Progenitor cell of endocrine pancreas (in vitro differentiated cells): ENCODE measurements at regions not wholly inside any gene's neighbourhood (a gene's known extent, or its start where the extent isn't known, plus 50 kb on each side); places are given as distances from the start of the nearest gene placed in this dataset.

ENCODE experiments used
- DNase-seq: peaks from one replicate; pipeline ENCODE4 v3.0.0; 2021; ENCODE audit warnings: low spot score; ENCODE audit not compliant: unreplicated experiment
- H3K27ac Mint-ChIP-seq: 2 replicates; pipeline ENCODE4 v1.8.0; 2021; ENCODE audit warnings: mild to moderate bottlenecking, moderate library complexity, mixed read lengths
- H3K27me3 Mint-ChIP-seq: 2 replicates; pipeline ENCODE4 v1.8.0; 2021; ENCODE audit warnings: mixed read lengths
- H3K36me3 Mint-ChIP-seq: 2 replicates; pipeline ENCODE4 v1.8.0; 2022; ENCODE audit warnings: mixed read lengths; ENCODE audit not compliant: insufficient read depth
- H3K4me1 Mint-ChIP-seq: 2 replicates; pipeline ENCODE4 v1.8.0; 2021; ENCODE audit warnings: low read depth, mixed read lengths
- H3K4me3 Mint-ChIP-seq: 2 replicates; pipeline ENCODE4 v1.8.0; 2021; ENCODE audit warnings: low read depth, mild to moderate bottlenecking, moderate library complexity, mixed read lengths
- H3K9me3 Mint-ChIP-seq: 2 replicates; pipeline ENCODE4 v1.8.0; 2021; ENCODE audit warnings: low read depth, mixed read lengths
- CTCF ChIP-seq: fragments of 200-600 bp; sonication (generic); IDR thresholded peaks from one replicate; pipeline ENCODE4 v1.5.0; 2021; ENCODE audit warnings: antibody characterized with exemption, mild to moderate bottlenecking; ENCODE audit not compliant: unreplicated experiment

- no peak for TF ChIP-seq CTCF
- no peaks in the 10 kb centered on the region for H3K4me1 Mint-ChIP-seq
- H3K27me3 Mint-ChIP-seq: no peaks in the 10 kb centered on the region
- H3K4me3 Mint-ChIP-seq: no peak overlapping the region
- no peak overlapping the region for H3K27ac Mint-ChIP-seq
- H3K9me3 Mint-ChIP-seq: peaks cover 43% of the 10 kb centered on the region
- peaks cover 1% of the 10 kb centered on the region for H3K36me3 Mint-ChIP-seq
- no peak for DNase-seq
Observed at GRCh38 chr7:136259074-136259473, 281.9 kb upstream of the MTPN start.

DNA sequence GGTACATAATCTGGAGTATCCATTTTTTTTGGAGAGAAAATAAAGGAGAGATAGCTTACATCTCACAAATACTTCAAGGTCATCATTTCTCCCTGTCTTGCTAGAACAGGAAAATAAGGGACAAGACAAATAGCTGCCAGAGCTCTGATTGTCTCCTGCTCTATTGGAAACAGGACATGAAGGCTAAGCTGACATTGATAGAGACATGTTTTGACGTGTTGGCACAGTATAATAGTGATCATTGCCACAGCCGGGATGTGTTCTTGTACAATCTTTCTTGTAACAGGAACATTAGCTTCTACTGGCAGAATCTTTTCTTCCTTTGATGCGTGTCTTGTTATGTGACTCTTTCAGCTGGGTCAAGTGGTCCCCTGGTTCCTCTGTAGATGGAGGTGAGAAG, 279.3 kb upstream of the MTPN start:
- DNase-seq: no peak
- TF ChIP-seq CTCF: no peak
- Mint-ChIP-seq H3K27me3 (no peaks in the 10 kb centered on the region), H3K4me1 (no peaks in the 10 kb centered on the region), H3K27ac (no peak overlapping the region), H3K9me3 (peaks cover 27% of the 10 kb centered on the region), H3K4me3 (no peak overlapping the region), H3K36me3 (peaks cover 1% of the 10 kb centered on the region)

DNA sequence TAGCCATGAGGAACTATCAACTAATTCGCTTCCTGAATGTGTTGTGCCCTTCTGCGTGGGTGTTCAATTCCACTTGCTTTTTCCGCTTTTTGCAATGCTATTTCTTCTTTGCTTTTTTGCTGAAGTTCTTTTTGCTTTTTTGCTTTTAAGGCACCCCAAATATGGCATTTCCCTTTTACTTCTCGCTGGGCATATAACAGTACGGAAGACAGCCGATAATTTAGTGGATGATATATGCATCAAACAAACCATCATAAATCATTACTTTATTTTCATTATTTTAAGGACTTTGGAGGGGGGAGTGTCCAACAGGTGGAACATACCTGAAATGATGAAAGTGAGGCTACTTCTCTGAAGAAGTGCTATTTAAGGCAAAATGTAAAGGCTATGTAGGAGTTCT, 277.0 kb upstream of the MTPN start:
- no peaks in the 10 kb centered on the region for H3K27me3 Mint-ChIP-seq
- no peak for DNase-seq
- peaks cover 9% of the 10 kb centered on the region for H3K9me3 Mint-ChIP-seq
- H3K4me3 Mint-ChIP-seq: no peak overlapping the region
- no peak for TF ChIP-seq CTCF
- no peaks in the 10 kb centered on the region for H3K36me3 Mint-ChIP-seq
- H3K4me1 Mint-ChIP-seq: no peaks in the 10 kb centered on the region
- no peak overlapping the region for H3K27ac Mint-ChIP-seq

- Mint-ChIP-seq H3K27ac (no peak overlapping the region), H3K4me3 (no peak overlapping the region), H3K27me3 (no peaks in the 10 kb centered on the region), H3K9me3 (peaks cover 7% of the 10 kb centered on the region), H3K36me3 (no peaks in the 10 kb centered on the region), H3K4me1 (peaks cover 9% of the 10 kb centered on the region)
- TF ChIP-seq CTCF: no peak
- DNase-seq: no peak
Observed at GRCh38 chr7:136251826-136252225, 274.7 kb upstream of the MTPN start.

GRCh38 chr7:136247211-136247610, 270.1 kb upstream of the MTPN start:
- Mint-ChIP-seq H3K36me3 (no peaks in the 10 kb centered on the region), H3K9me3 (peaks cover 2% of the 10 kb centered on the region), H3K27ac (no peak overlapping the region), H3K4me3 (no peak overlapping the region), H3K4me1 (peaks cover 10% of the 10 kb centered on the region), H3K27me3 (no peaks in the 10 kb centered on the region)
- no peak for TF ChIP-seq CTCF
- DNase-seq: no peak
